IMR-90 (cell line): ENCODE measurements at regions not wholly inside any gene's neighbourhood (a gene's known extent, or its start where the extent isn't known, plus 50 kb on each side); places are given as distances from the start of the nearest gene placed in this dataset.

Source experiments
- ATAC-seq: fragments of 200-7000 bp; cut with Tn5 transposase; 2 replicates; pipeline ENCODE4 v1.9.1; 2020; ENCODE audit warnings: low read depth, mild to moderate bottlenecking, moderate library complexity
- BruUV-seq: library from RNA; stranded (reverse); fragments of 400-500 nt; replicated peaks from 2 replicates; lab custom pipeline; 2021; lab: Mats Ljungman, UMichigan
- CTCF ChIA-PET: fragments of 300-600 bp; formaldehyde crosslinking; extraction: SDS; loops from one replicate; lab custom pipeline; 2021; ENCODE audit warnings: antibody characterized with exemption; lab: Yijun Ruan, JAX
- POLR2A ChIA-PET: fragments of 300-600 bp; sonication (Branson Sonifier 250); formaldehyde crosslinking; loops from one replicate; lab custom pipeline; 2022; ENCODE audit warnings: antibody characterized with exemption; ENCODE audit not compliant: unreplicated experiment; lab: Charles Lee
- DNase-seq: peaks from one replicate; pipeline ENCODE4 v3.0.0; 2013
- H2AFZ ChIP-seq: replicated peaks from 2 replicates; pipeline ENCODE3; 2013; ENCODE audit warnings: low read length, mild to moderate bottlenecking; ENCODE audit not compliant: poor library complexity
- H2AK5ac ChIP-seq: 2 replicates; pipeline ENCODE4 v1.6.1; 2013; ENCODE audit warnings: low read depth, low read length, inconsistent platforms
- H2AK9ac ChIP-seq: replicated peaks from 2 replicates; pipeline ENCODE3; 2013; ENCODE audit warnings: mild to moderate bottlenecking, low read depth, low read length, moderate library complexity; ENCODE audit not compliant: poor library complexity
- H2BK120ac ChIP-seq: 2 replicates; pipeline ENCODE4 v1.6.1; 2013; ENCODE audit warnings: low read depth, low read length, inconsistent platforms
- H2BK15ac ChIP-seq: 3 replicates; pipeline ENCODE4 v1.6.1; 2013; ENCODE audit warnings: low read depth, low read length, inconsistent platforms
- H2BK20ac ChIP-seq: 2 replicates; pipeline ENCODE4 v1.6.1; 2013; ENCODE audit warnings: low read depth, mild to moderate bottlenecking, inconsistent platforms, low read length, moderate library complexity
- H2BK5ac ChIP-seq: 2 replicates; pipeline ENCODE4 v1.6.1; 2013; ENCODE audit warnings: mild to moderate bottlenecking, low read depth, low read length, inconsistent platforms; ENCODE audit not compliant: poor library complexity, severe bottlenecking
- H3K14ac ChIP-seq: replicated peaks from 2 replicates; pipeline ENCODE4 v1.6.1; 2013; ENCODE audit warnings: low read depth, low read length, inconsistent platforms
- H3K18ac ChIP-seq: 2 replicates; pipeline ENCODE4 v1.6.1; 2013; ENCODE audit warnings: low read depth, low read length, control low read depth
- H3K23ac ChIP-seq: 2 replicates; pipeline ENCODE4 v1.6.1; 2013; ENCODE audit warnings: low read depth, low read length, inconsistent platforms
- H3K27ac ChIP-seq: 2 replicates; pipeline ENCODE4 v1.5.1; 2013; ENCODE audit warnings: mild to moderate bottlenecking, control low read depth, low read length; ENCODE audit not compliant: insufficient read depth
- H3K27me3 ChIP-seq: 2 replicates; pipeline ENCODE4 v1.6.1; 2013; ENCODE audit warnings: low read length; ENCODE audit not compliant: control insufficient read depth, insufficient read depth
- H3K36me3 ChIP-seq: 2 replicates; pipeline ENCODE4 v1.6.1; 2013; ENCODE audit warnings: low read length, mixed read lengths; ENCODE audit not compliant: control insufficient read depth, insufficient read depth
- H3K4ac ChIP-seq: 2 replicates; pipeline ENCODE4 v1.6.1; 2013; ENCODE audit warnings: low read depth, low read length, inconsistent platforms
- H3K4me1 ChIP-seq: 2 replicates; pipeline ENCODE4 v1.6.1; 2013; ENCODE audit warnings: low read length, mixed read lengths; ENCODE audit not compliant: control insufficient read depth, insufficient read depth
- H3K4me2 ChIP-seq: 2 replicates; pipeline ENCODE4 v1.6.1; 2013; ENCODE audit warnings: low read depth, mild to moderate bottlenecking, control low read depth, low read length, moderate library complexity
- H3K4me3 ChIP-seq: 2 replicates; pipeline ENCODE4 v1.5.1; 2013; ENCODE audit warnings: low read depth, mild to moderate bottlenecking, control low read depth, low read length, moderate library complexity; ENCODE audit not compliant: insufficient read depth
- H3K56ac ChIP-seq: 2 replicates; pipeline ENCODE4 v1.6.1; 2013; ENCODE audit warnings: low read length, inconsistent platforms; ENCODE audit not compliant: insufficient read depth; ENCODE audit errors: extremely low read depth
- H3K79me1 ChIP-seq, 2 experiments: 2 replicates each; pipeline ENCODE4 v1.6.1; 2013; ENCODE audit warnings: low read length in 2 of 2, inconsistent platforms in 1 of 2, low read depth in 1 of 2
- H3K9ac ChIP-seq: 2 replicates; pipeline ENCODE4 v1.6.1; 2013; ENCODE audit warnings: low read depth, low read length, control low read depth
- H3K9me1 ChIP-seq: 2 replicates; pipeline ENCODE4 v1.6.1; 2013; ENCODE audit warnings: low read length, inconsistent platforms; ENCODE audit not compliant: insufficient read depth
- H3K9me3 ChIP-seq: 2 replicates; pipeline ENCODE4 v1.6.1; 2013; ENCODE audit warnings: low read length; ENCODE audit not compliant: control insufficient read depth, insufficient read depth
- H4K20me1 ChIP-seq: 2 replicates; pipeline ENCODE4 v1.6.1; 2013; ENCODE audit warnings: low read length, inconsistent platforms; ENCODE audit not compliant: insufficient read depth
- H4K5ac ChIP-seq: 2 replicates; pipeline ENCODE4 v1.6.1; 2013; ENCODE audit warnings: mild to moderate bottlenecking, low read depth, low read length, control low read depth
- H4K8ac ChIP-seq, 2 experiments: 2 replicates each; pipeline ENCODE4 v1.6.1; 2013; ENCODE audit warnings: low read depth in 2 of 2, low read length in 2 of 2, control low read depth in 1 of 2, inconsistent platforms in 1 of 2
- H4K91ac ChIP-seq: 2 replicates; pipeline ENCODE4 v1.6.1; 2013; ENCODE audit warnings: low read depth, low read length, inconsistent platforms; ENCODE audit not compliant: insufficient read depth
- BHLHE40 ChIP-seq: fragments of 150-350 bp; IDR thresholded peaks from 2 replicates; pipeline ENCODE4 v1.6.1; 2016; ENCODE audit warnings: mild to moderate bottlenecking, low read depth, low read length
- CEBPB ChIP-seq: IDR thresholded peaks from 2 replicates; pipeline ENCODE4 v1.6.1; 2012; ENCODE audit warnings: low read depth, low read length, improper control_type of control experiment
- FOS ChIP-seq: fragments of 150-350 bp; IDR thresholded peaks from 2 replicates; pipeline ENCODE4 v1.6.1; 2016; ENCODE audit warnings: low read depth, low read length
- MAZ ChIP-seq: IDR thresholded peaks from 2 replicates; pipeline ENCODE4 v1.6.1; 2012; ENCODE audit warnings: low read depth, mild to moderate bottlenecking, low read length, improper control_type of control experiment, moderate library complexity, borderline replicate concordance
- MXI1 ChIP-seq: IDR thresholded peaks from 2 replicates; pipeline ENCODE4 v1.6.1; 2012; ENCODE audit warnings: low read depth, mild to moderate bottlenecking, low read length, moderate library complexity, borderline replicate concordance
- RCOR1 ChIP-seq: IDR thresholded peaks from 2 replicates; pipeline ENCODE4 v1.6.1; 2012; ENCODE audit warnings: mild to moderate bottlenecking, low read length, improper control_type of control experiment; ENCODE audit not compliant: insufficient replicate concordance
- SMC3 ChIP-seq: fragments of 150-350 bp; IDR thresholded peaks from 2 replicates; pipeline ENCODE4 v1.6.1; 2016; ENCODE audit warnings: low read depth, mild to moderate bottlenecking, antibody characterized with exemption, low read length, moderate library complexity
- dilution Hi-C: fragments of 300-500 bp; cut with HindIII; formaldehyde crosslinking; loops from one replicate; pipeline ENCODE4 v1.14.3; 2018; ENCODE audit warnings: low sequenced_read_pairs; ENCODE audit not compliant: unreplicated experiment
- in situ Hi-C: fragments of 300-500 bp; cut with MboI; formaldehyde crosslinking; loops from 3 replicates; pipeline ENCODE4 v1.14.3; 2019; ENCODE audit warnings: low sequenced_read_pairs, inconsistent platforms, mixed read lengths
- intact Hi-C: fragments of 100-400 bp; cut with micrococcal nuclease; formaldehyde crosslinking; loops from 2 replicates; pipeline ENCODE4 v1.10.0; 2022
- TF ChIP-seq, protein P1 (sequence below): conservative IDR thresholded peaks from 2 replicates; pipeline ENCODE4 v1.5.1; 2012; ENCODE audit warnings: mild to moderate bottlenecking, low read depth, low read length, improper control_type of control experiment
- TF ChIP-seq, protein P2 (sequence below): fragments of 150-350 bp; IDR thresholded peaks from 2 replicates; pipeline ENCODE4 v1.6.1; 2017; ENCODE audit warnings: mild to moderate bottlenecking, antibody characterized with exemption, low read length, low read depth

DNA sequence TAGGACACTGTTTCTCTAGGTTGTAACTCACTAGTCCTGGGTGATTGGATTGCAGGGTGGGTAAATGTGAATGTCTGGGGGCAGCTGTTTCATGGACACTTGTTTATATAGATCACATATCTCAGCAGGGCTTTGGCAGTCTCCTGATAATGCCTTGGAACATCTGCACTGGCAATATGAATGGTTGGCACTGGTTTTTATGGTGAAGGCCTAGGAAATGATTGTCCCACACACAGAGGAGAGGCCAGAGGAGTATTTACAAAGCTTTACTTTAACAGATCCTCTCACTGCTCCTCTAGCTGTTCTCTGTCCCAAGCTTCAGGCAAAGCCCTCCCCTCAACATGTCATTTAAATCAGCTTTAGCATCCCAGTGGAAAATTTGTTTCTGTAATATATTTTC lies 171.3 kb upstream of the STEAP4 start:
- no peaks in the 10 kb centered on the region for H3K9me1 ChIP-seq
- H3K23ac ChIP-seq: no peak overlapping the region
- H3K36me3 ChIP-seq: no peaks in the 10 kb centered on the region
- H2BK5ac ChIP-seq: no peak overlapping the region
- H2AK9ac ChIP-seq: no peak overlapping the region
- DNase-seq (no peak), ATAC-seq (no peak)
- H3K14ac ChIP-seq: no peak overlapping the region
- in situ Hi-C loops: no loop called here
- H4K20me1 ChIP-seq: no peaks in the 10 kb centered on the region
- no peak overlapping the region for H4K8ac ChIP-seq
- H2BK20ac ChIP-seq: no peak overlapping the region
- TF ChIP-seq CEBPB: no peak
- no peak for TF ChIP-seq MXI1
- no peak for TF ChIP-seq SMC3
- TF ChIP-seq, protein P1, sequence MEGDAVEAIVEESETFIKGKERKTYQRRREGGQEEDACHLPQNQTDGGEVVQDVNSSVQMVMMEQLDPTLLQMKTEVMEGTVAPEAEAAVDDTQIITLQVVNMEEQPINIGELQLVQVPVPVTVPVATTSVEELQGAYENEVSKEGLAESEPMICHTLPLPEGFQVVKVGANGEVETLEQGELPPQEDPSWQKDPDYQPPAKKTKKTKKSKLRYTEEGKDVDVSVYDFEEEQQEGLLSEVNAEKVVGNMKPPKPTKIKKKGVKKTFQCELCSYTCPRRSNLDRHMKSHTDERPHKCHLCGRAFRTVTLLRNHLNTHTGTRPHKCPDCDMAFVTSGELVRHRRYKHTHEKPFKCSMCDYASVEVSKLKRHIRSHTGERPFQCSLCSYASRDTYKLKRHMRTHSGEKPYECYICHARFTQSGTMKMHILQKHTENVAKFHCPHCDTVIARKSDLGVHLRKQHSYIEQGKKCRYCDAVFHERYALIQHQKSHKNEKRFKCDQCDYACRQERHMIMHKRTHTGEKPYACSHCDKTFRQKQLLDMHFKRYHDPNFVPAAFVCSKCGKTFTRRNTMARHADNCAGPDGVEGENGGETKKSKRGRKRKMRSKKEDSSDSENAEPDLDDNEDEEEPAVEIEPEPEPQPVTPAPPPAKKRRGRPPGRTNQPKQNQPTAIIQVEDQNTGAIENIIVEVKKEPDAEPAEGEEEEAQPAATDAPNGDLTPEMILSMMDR: no peak
- TF ChIP-seq BHLHE40: no peak
- TF ChIP-seq FOS: no peak
- no peak for TF ChIP-seq RCOR1
- no peak for TF ChIP-seq MAZ
- TF ChIP-seq, protein P2, sequence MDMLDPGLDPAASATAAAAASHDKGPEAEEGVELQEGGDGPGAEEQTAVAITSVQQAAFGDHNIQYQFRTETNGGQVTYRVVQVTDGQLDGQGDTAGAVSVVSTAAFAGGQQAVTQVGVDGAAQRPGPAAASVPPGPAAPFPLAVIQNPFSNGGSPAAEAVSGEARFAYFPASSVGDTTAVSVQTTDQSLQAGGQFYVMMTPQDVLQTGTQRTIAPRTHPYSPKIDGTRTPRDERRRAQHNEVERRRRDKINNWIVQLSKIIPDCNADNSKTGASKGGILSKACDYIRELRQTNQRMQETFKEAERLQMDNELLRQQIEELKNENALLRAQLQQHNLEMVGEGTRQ: no peak
- H2AFZ ChIP-seq: no peak overlapping the region
- no peak overlapping the region for H3K4ac ChIP-seq
- no peaks in the 10 kb centered on the region for H3K27me3 ChIP-seq
- no peak overlapping the region for H4K91ac ChIP-seq
- H3K9ac ChIP-seq: no peak overlapping the region
- no peak overlapping the region for H3K18ac ChIP-seq
- no peak overlapping the region for H4K5ac ChIP-seq
- H3K27ac ChIP-seq: no peak overlapping the region
- ChIA-PET POLR2A (no interaction called here), CTCF (no interaction called here)
- intact Hi-C loops: no loop called here
- no peak overlapping the region for H3K4me3 ChIP-seq
- dilution Hi-C loops: no loop called here
- no peak overlapping the region for H3K4me2 ChIP-seq
- H2BK15ac ChIP-seq: no peak overlapping the region
- peaks cover 7% of the 10 kb centered on the region; the same call in 1 of the 2 replicates for H3K9me3 ChIP-seq
- no peak overlapping the region for H2AK5ac ChIP-seq
- no peak overlapping the region for H3K56ac ChIP-seq
- no peaks in the 10 kb centered on the region for H3K4me1 ChIP-seq
- no peaks in the 10 kb centered on the region for H3K79me1 ChIP-seq
- no peak overlapping the region for H2BK120ac ChIP-seq
- BruUV-seq: no TSS peak
